GM12878 (cell line): ENCODE measurements at regions not wholly inside any gene's neighbourhood (a gene's known extent, or its start where the extent isn't known, plus 50 kb on each side); places are given as distances from the start of the nearest gene placed in this dataset.

ENCODE experiments used
- CHD2 ChIP-seq: IDR thresholded peaks from 2 replicates; pipeline ENCODE4 v1.6.1; 2011; ENCODE audit warnings: low read depth, low read length, improper control_type of control experiment, borderline replicate concordance
- CREM ChIP-seq: IDR thresholded peaks from 2 replicates; pipeline ENCODE4 v1.6.1; 2014; ENCODE audit warnings: antibody characterized with exemption, low read depth
- TF ChIP-seq, protein P1 (sequence below), 3 experiments: IDR thresholded peaks in 2 of 3; conservative IDR thresholded peaks in 1 of 3; 2 replicates each; pipeline ENCODE4 v1.5.1; 2011; ENCODE audit warnings: low read depth in 3 of 3, low read length in 3 of 3, mild to moderate bottlenecking in 3 of 3, control low read depth in 2 of 3, moderate library complexity in 2 of 3, inconsistent platforms in 1 of 3, mixed read lengths in 1 of 3; ENCODE audit not compliant: control insufficient read depth in 2 of 3, insufficient read depth in 1 of 3; ENCODE audit errors: extremely low read depth in 1 of 3

GRCh38 chr15:69909719-69910444 is 187.8 kb downstream of the TLE3 start:
- TF ChIP-seq, protein P1, sequence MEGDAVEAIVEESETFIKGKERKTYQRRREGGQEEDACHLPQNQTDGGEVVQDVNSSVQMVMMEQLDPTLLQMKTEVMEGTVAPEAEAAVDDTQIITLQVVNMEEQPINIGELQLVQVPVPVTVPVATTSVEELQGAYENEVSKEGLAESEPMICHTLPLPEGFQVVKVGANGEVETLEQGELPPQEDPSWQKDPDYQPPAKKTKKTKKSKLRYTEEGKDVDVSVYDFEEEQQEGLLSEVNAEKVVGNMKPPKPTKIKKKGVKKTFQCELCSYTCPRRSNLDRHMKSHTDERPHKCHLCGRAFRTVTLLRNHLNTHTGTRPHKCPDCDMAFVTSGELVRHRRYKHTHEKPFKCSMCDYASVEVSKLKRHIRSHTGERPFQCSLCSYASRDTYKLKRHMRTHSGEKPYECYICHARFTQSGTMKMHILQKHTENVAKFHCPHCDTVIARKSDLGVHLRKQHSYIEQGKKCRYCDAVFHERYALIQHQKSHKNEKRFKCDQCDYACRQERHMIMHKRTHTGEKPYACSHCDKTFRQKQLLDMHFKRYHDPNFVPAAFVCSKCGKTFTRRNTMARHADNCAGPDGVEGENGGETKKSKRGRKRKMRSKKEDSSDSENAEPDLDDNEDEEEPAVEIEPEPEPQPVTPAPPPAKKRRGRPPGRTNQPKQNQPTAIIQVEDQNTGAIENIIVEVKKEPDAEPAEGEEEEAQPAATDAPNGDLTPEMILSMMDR (IDR thresholded peaks at IDR 0.05 in 2 of 3, conservative IDR thresholded peaks at IDR 0.05 in 1 of 3; ENCODE audit: control insufficient read depth in 2 of 3, extremely low read depth in 1 of 3, insufficient read depth in 1 of 3, low read depth in 3 of 3, low read length in 3 of 3): no peak
- no peak for TF ChIP-seq CHD2
- no peak for TF ChIP-seq CREM
